Smooth muscle cell (in vitro differentiated cells): ENCODE measurements at regions not wholly inside any gene's neighbourhood (a gene's known extent, or its start where the extent isn't known, plus 50 kb on each side); places are given as distances from the start of the nearest gene placed in this dataset.
A peak's percentile ranks its signal among the peaks of the same experiment; 100 is the strongest.

Experiments
- DNase-seq: peaks from one replicate; lab custom pipeline; 2025; ENCODE audit not compliant: unreplicated experiment; lab: John Stamatoyannopoulos, UW
- H2AFZ ChIP-seq: fragments of 200-600 bp; sonication (generic); 2 replicates; pipeline ENCODE4 v1.6.0; 2016; ENCODE audit warnings: antibody characterized with exemption, low read depth, mild to moderate bottlenecking
- H3F3A ChIP-seq: fragments of 200-600 bp; sonication (generic); 2 replicates; pipeline ENCODE4 v1.6.0; 2017; ENCODE audit warnings: antibody characterized with exemption, low read depth
- H3K27ac ChIP-seq: fragments of 200-600 bp; sonication (generic); 2 replicates; pipeline ENCODE4 v1.5.1; 2016; ENCODE audit warnings: low read depth, mild to moderate bottlenecking
- H3K27me3 ChIP-seq: fragments of 200-600 bp; sonication (generic); 2 replicates; pipeline ENCODE4 v1.6.1; 2016; ENCODE audit warnings: low read depth, mild to moderate bottlenecking
- H3K36me3 ChIP-seq: fragments of 200-600 bp; sonication (generic); 2 replicates; pipeline ENCODE4 v1.5.1; 2016; ENCODE audit warnings: low read depth
- H3K4me1 ChIP-seq: fragments of 200-600 bp; sonication (generic); 2 replicates; pipeline ENCODE4 v1.5.1; 2016; ENCODE audit warnings: low read depth
- H3K4me2 ChIP-seq: fragments of 200-600 bp; sonication (generic); 2 replicates; pipeline ENCODE4 v1.6.0; 2016; ENCODE audit warnings: mild to moderate bottlenecking
- H3K4me3 ChIP-seq: fragments of 200-600 bp; sonication (generic); 2 replicates; pipeline ENCODE4 v1.5.1; 2016; ENCODE audit warnings: mild to moderate bottlenecking
- H3K79me2 ChIP-seq: fragments of 200-600 bp; sonication (generic); 2 replicates; pipeline ENCODE4 v1.6.0; 2016; ENCODE audit warnings: low read depth, mild to moderate bottlenecking
- H3K9ac ChIP-seq: fragments of 200-600 bp; sonication (generic); 2 replicates; pipeline ENCODE4 v1.6.0; 2016; ENCODE audit warnings: low read depth
- H3K9me3 ChIP-seq: fragments of 200-600 bp; sonication (generic); replicated peaks from 2 replicates; pipeline ENCODE4 v1.5.1; 2016; ENCODE audit warnings: low read depth
- H4K20me1 ChIP-seq: fragments of 200-600 bp; sonication (generic); 2 replicates; pipeline ENCODE4 v1.6.0; 2016; ENCODE audit warnings: low read depth
- CTCF ChIP-seq: fragments of 200-600 bp; sonication (generic); IDR thresholded peaks from 2 replicates; pipeline ENCODE4 v1.5.1; 2017; ENCODE audit warnings: borderline replicate concordance, mild to moderate bottlenecking, antibody characterized with exemption; ENCODE audit not compliant: insufficient read depth, poor library complexity, severe bottlenecking
- WGBS: methylation state at CpG from one replicate; pipeline ENCODE4 v1.1.7; 2016; ENCODE audit warnings: low lambda C conversion rate; 5-methylcytosine and 5-hydroxymethylcytosine counted together

GRCh38 chr14:43692706-43693105 is 814.4 kb downstream of the FSCB start:
- TF ChIP-seq CTCF: no peak
- no peak overlapping the region for H3K4me2 ChIP-seq
- no peak overlapping the region for H3K27ac ChIP-seq
- no peaks in the 10 kb centered on the region for H3K79me2 ChIP-seq
- no peak overlapping the region for H3K4me3 ChIP-seq
- H4K20me1 ChIP-seq: no peaks in the 10 kb centered on the region
- WGBS: 41% methylated on average over 1 of the region's 1 CpG
- H3F3A ChIP-seq: no peaks in the 10 kb centered on the region
- no peaks in the 10 kb centered on the region for H3K27me3 ChIP-seq
- no peak overlapping the region for H3K9ac ChIP-seq
- H3K4me1 ChIP-seq: peaks cover 3% of the 10 kb centered on the region
- no peak for DNase-seq
- H2AFZ ChIP-seq: peak overlapping the region; percentile 70
- H3K9me3 ChIP-seq: no peaks in the 10 kb centered on the region
- no peaks in the 10 kb centered on the region for H3K36me3 ChIP-seq

DNA sequence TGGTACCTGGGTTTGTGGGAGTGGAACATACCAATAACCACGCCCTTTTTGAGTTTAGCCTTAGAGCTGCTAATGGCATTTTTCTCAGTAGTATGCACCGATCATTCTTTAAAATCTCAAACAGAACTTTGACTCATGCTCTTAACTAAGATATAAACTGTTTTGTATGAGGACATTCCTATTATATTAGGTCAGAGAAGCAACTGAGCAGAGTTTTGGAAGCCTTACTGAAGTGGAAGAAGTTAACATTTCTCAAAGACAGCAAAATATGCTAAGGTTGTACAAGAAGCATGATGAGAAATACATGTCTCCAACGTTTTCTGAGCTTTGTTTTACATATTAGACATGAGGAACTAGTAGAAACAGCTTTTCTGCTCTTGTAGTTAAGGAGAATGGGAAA is 819.2 kb downstream of the FSCB start:
- Histone ChIP-seq H3K27ac (peak overlapping the region; percentile 66), H2AFZ (peak overlapping the region; percentile 79)
- DNase-seq: no peak

DNA sequence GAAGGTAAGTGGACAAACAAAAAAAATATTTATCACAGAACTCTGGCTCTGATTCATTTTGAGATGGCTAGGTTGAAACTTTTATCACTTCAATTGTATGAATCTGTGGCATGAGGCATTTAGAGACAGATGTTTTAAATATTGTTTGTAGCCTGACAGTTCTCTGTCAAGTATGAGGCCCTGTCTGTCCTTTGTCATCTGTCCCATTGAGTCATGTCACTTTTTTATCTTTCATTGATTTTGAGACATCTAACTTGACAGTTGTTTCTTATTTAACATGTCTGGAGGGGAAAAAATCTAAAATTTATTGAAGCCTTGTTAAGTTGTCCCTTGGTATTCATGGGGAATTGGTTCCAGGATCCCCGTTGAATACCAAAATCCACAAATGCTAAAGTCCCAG is 829.5 kb downstream of the FSCB start:
- no peaks in the 10 kb centered on the region for H3K27me3 ChIP-seq
- no peak for TF ChIP-seq CTCF
- H3K9me3 ChIP-seq: no peaks in the 10 kb centered on the region
- WGBS: 44% methylated on average over 1 of the region's 1 CpG
- no peak for DNase-seq
- H2AFZ ChIP-seq: peak overlapping the region; percentile 21
- H3K79me2 ChIP-seq: no peaks in the 10 kb centered on the region
- H3K4me3 ChIP-seq: no peak overlapping the region
- peak overlapping the region; percentile 7 for H3K27ac ChIP-seq
- no peak overlapping the region for H3K9ac ChIP-seq
- H3K36me3 ChIP-seq: no peaks in the 10 kb centered on the region
- H4K20me1 ChIP-seq: no peaks in the 10 kb centered on the region
- H3K4me2 ChIP-seq: no peak overlapping the region
- no peaks in the 10 kb centered on the region for H3K4me1 ChIP-seq
- H3F3A ChIP-seq: no peaks in the 10 kb centered on the region

More for the DNA sequence above, 819.2 kb downstream of the FSCB start:
- Histone ChIP-seq H3K9ac (no peak overlapping the region), H3K36me3 (no peaks in the 10 kb centered on the region), H3K4me1 (peaks cover 3% of the 10 kb centered on the region), H3K4me2 (peak overlapping the region; percentile 32), H3K27me3 (no peaks in the 10 kb centered on the region), H3K9me3 (no peaks in the 10 kb centered on the region), H3K4me3 (no peak overlapping the region), H3F3A (no peaks in the 10 kb centered on the region), H3K79me2 (no peaks in the 10 kb centered on the region), H4K20me1 (no peaks in the 10 kb centered on the region)
- WGBS: 23% methylated on average over 3 of the region's 3 CpGs
- no peak for TF ChIP-seq CTCF

DNA sequence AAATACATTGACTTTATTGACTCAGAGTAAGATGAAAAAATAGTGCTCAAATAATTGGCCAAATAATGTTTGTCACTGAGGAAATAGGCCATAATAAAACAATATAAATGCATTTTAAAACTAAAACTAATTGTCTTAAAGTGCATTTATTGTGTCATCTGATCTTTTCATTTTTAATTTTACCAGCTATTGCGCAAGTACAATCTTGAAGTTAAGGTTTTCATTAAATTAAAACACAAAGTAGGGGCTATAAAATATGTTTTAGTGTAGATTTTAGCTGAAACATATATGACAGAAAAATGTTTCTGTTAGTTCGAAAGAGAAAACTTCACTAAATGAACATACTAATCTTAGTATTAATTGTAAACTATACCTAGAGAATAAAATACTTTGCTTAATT is 832.8 kb downstream of the FSCB start:
- WGBS: 96% methylated on average over 2 of the region's 2 CpGs
- no peak overlapping the region for H2AFZ ChIP-seq
- no peaks in the 10 kb centered on the region for H3K79me2 ChIP-seq

More for the DNA sequence above, 832.8 kb downstream of the FSCB start:
- no peak overlapping the region for H3K9ac ChIP-seq
- no peak overlapping the region for H3K27ac ChIP-seq
- H4K20me1 ChIP-seq: no peaks in the 10 kb centered on the region
- no peak overlapping the region for H3K4me3 ChIP-seq
- H3F3A ChIP-seq: no peaks in the 10 kb centered on the region
- no peaks in the 10 kb centered on the region for H3K9me3 ChIP-seq
- no peaks in the 10 kb centered on the region for H3K4me1 ChIP-seq
- no peak overlapping the region for H3K4me2 ChIP-seq
- no peak for DNase-seq
- H3K36me3 ChIP-seq: no peaks in the 10 kb centered on the region
- no peak for TF ChIP-seq CTCF
- no peaks in the 10 kb centered on the region for H3K27me3 ChIP-seq
